Stomach (tissue), 8 donors: ENCODE measurements at regions not wholly inside any gene's neighbourhood (a gene's known extent, or its start where the extent isn't known, plus 50 kb on each side); places are given as distances from the start of the nearest gene placed in this dataset.

Experiments
- DNase-seq, 2 donors: peaks; one replicate each; pipeline versions ENCODE4 v3.0.0 to v3.0.0-alpha.2; 2013 to 2019
- H3K27ac ChIP-seq, 5 donors: fragments of 200-600 bp in 4 of 5; sonication (generic) in 4 of 5; one replicate each; pipeline ENCODE4 v1.5.1; 2013 to 2019; ENCODE audit warnings: mild to moderate bottlenecking in 1 of 5, moderate library complexity in 1 of 5
- H3K27me3 ChIP-seq, 3 donors: fragments of 200-600 bp; sonication (generic); one replicate each; pipeline ENCODE4 v1.5.1; 2017 to 2019; ENCODE audit warnings: mixed run types in 1 of 3
- H3K36me3 ChIP-seq, 4 donors: fragments of 200-600 bp; sonication (generic); 1 replicate in 3 of 4; 2 replicates in 1 of 4; pipeline ENCODE4 v1.5.1; 2016 to 2019
- H3K4me1 ChIP-seq, 4 donors: fragments of 200-600 bp; sonication (generic); one replicate each; pipeline ENCODE4 v1.5.1; 2016 to 2019
- H3K4me3 ChIP-seq, 4 donors: fragments of 200-600 bp; sonication (generic) in 3 of 4; one replicate each; pipeline ENCODE4 v1.5.1; 2016 to 2019; ENCODE audit warnings: mild to moderate bottlenecking in 1 of 4
- H3K9me3 ChIP-seq, 4 donors: fragments of 200-600 bp; sonication (generic); one replicate each; pipeline ENCODE4 v1.5.1; 2016 to 2019
- EP300 ChIP-seq: sonication (generic); formaldehyde crosslinking; IDR thresholded peaks from one replicate; pipeline ENCODE4 v1.6.1; 2017; ENCODE audit warnings: antibody characterized with exemption
- POLR2A ChIP-seq, 4 donors: fragments of 450-650 bp; IDR thresholded peaks; one replicate each; pipeline ENCODE4 v1.6.1; 2016; ENCODE audit warnings: antibody characterized with exemption in 4 of 4, control low read depth in 2 of 4, mild to moderate bottlenecking in 1 of 4, moderate library complexity in 1 of 4
- POLR2AphosphoS5 ChIP-seq, 3 donors: sonication (generic); formaldehyde crosslinking; IDR thresholded peaks; one replicate each; pipeline ENCODE4 v1.6.1; 2016; ENCODE audit warnings: antibody characterized with exemption in 3 of 3
- WGBS, 5 donors: extraction: QIAGEN DNeasy Blood & Tissue Kit in 3 of 5; methylation state at CpG; one replicate each; pipeline versions ENCODE4 v1.1.5 to v1.1.7; 2013 to 2018; 5-methylcytosine and 5-hydroxymethylcytosine counted together
- intact Hi-C: fragments of 100-400 bp; cut with DNase I; formaldehyde crosslinking; loops from one replicate; pipeline ENCODE4 v1.15.1; 2023; ENCODE audit warnings: low total_unique reads
- TF ChIP-seq, protein P1 (sequence below), 7 experiments: fragments of 450-650 bp in 4 of 7; fragments of 200-600 bp in 3 of 7; sonication (generic) in 3 of 7; IDR thresholded peaks; one replicate each; pipeline ENCODE4 v1.5.1; 2016 to 2019; ENCODE audit warnings: antibody characterized with exemption in 7 of 7, control low read depth in 2 of 7, mild to moderate bottlenecking in 1 of 7
- donor health status: healthy with polysubstance abuse.
- donor health status: Bipolar disorder and iron deficiency.
- donor health status: healthy.

DNA sequence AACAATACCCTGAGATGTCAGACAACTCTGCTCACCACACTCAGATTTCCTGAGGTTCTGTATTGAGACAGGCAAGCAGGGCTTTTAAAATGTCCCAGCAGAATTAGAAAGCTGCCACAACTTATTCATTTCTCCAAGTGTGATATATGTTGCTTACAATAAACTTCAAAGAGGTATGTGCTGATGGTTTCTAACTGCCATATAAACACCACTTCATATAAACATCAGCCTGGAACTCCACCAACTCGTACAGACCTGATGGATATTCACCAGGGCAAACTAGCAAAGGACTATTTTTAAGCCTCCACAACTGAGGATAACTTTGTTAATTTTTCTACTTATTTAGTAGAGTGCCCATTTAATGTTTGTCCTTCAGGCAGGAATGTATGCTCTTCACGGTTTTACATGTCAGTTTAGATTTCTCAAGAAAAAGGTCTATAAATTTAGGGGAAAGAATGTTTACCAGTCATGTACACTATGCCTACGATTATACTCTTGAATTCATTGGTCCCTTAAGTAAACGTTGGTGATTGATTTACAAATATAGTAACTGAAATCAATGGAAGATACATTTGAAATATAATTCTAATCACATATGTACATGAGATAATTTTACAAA, 109.6 kb upstream of the ABI3BP start:
- Histone ChIP-seq H3K36me3 (no peaks in the 10 kb centered on the region), H3K27me3 (no peaks in the 10 kb centered on the region), H3K4me1 (peaks cover 0 to 7% (median 0%) of the 10 kb centered on the region in 4 donors), H3K27ac (no peak overlapping the region), H3K4me3 (no peak overlapping the region), H3K9me3 (peaks cover 0 to 3% (median 0%) of the 10 kb centered on the region in 4 donors)
- intact Hi-C loops, result no loop called here
- DNase-seq, result peak in 1 of 2 donors; percentile 62
- TF ChIP-seq POLR2A (IDR thresholded peaks at IDR 0.05) (no peak), POLR2AphosphoS5 (IDR thresholded peaks at IDR 0.05) (peak in 2 of 3 donors; percentile 12 to 60), EP300 (no peak)
- WGBS, 5 donors, result 13 to 25% (median 15%) methylated on average over 4 of the region's 4 CpGs

DNA sequence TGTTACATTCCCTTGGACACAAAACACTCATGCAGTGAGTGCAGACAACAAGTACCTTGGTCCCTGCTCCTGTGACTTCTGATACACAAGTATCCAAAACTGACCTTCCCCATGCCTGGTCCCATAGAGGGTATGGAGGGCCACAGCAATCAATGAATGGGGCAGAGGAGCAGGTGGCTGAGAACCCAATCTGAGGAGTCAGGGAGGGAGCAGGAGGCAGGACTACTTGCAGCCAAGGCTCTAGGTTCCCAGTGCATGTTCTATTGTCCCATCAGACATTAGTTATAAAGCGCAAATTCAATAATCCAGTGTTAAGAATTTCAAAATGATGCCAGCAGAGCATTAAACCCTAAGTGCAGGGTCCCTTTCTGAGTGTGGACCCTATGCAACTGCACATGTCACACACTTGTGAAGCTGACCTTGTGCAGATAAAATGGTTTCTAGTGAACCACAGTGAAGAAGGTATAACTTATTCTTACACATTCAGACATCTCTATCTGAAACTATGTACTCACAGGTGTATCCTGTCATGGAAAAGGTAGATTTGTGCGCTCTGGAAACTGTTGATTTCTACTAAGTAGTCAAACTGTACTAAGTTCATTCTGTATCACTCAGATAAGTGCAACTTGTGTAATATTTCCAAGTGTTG, 107.3 kb upstream of the ABI3BP start:
- peaks cover 0 to 7% (median 0%) of the 10 kb centered on the region in 4 donors for H3K4me1 ChIP-seq
- intact Hi-C loops, result no loop called here
- TF ChIP-seq POLR2A (IDR thresholded peaks at IDR 0.05), result no peak
- TF ChIP-seq, protein P1, sequence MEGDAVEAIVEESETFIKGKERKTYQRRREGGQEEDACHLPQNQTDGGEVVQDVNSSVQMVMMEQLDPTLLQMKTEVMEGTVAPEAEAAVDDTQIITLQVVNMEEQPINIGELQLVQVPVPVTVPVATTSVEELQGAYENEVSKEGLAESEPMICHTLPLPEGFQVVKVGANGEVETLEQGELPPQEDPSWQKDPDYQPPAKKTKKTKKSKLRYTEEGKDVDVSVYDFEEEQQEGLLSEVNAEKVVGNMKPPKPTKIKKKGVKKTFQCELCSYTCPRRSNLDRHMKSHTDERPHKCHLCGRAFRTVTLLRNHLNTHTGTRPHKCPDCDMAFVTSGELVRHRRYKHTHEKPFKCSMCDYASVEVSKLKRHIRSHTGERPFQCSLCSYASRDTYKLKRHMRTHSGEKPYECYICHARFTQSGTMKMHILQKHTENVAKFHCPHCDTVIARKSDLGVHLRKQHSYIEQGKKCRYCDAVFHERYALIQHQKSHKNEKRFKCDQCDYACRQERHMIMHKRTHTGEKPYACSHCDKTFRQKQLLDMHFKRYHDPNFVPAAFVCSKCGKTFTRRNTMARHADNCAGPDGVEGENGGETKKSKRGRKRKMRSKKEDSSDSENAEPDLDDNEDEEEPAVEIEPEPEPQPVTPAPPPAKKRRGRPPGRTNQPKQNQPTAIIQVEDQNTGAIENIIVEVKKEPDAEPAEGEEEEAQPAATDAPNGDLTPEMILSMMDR (IDR thresholded peaks at IDR 0.05), result no peak
- TF ChIP-seq EP300, result no peak
- TF ChIP-seq POLR2AphosphoS5 (IDR thresholded peaks at IDR 0.05), result no peak
- H3K27ac ChIP-seq, result no peak overlapping the region
- H3K27me3 ChIP-seq, result no peaks in the 10 kb centered on the region
- H3K36me3 ChIP-seq, result no peaks in the 10 kb centered on the region
- 36 to 82% (median 45%) methylated on average over 2 of the region's 2 CpGs for WGBS, 5 donors
- no peaks in the 10 kb centered on the region for H3K9me3 ChIP-seq
- no peak for DNase-seq
- no peak overlapping the region for H3K4me3 ChIP-seq

DNA sequence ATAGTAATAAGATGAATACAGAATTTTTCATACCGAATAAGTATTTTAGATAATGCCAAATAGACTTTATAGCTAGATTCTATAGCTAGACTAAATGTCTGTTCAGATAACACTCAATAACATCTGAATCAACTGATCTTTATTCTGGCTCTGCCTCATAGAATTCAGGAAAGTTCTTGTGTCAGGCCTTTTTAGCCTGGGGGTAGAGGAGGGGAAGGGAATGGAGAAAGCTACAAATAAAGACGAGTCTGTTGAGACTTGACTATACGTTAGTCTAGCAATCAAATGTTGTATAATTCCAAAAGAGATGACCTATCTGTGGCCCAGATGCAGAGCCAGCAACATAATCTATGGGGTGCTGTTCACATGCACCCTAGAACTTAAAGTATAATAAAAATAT, 106.6 kb upstream of the ABI3BP start:
- Histone ChIP-seq H3K4me1 (peaks cover 0 to 7% (median 0%) of the 10 kb centered on the region in 4 donors), H3K27me3 (no peaks in the 10 kb centered on the region), H3K36me3 (no peaks in the 10 kb centered on the region), H3K27ac (no peak overlapping the region), H3K4me3 (no peak overlapping the region), H3K9me3 (no peaks in the 10 kb centered on the region)
- intact Hi-C loops, result no loop called here
- no peak for DNase-seq
- WGBS, 5 donors, result 79 to 93% (median 90%) methylated on average over 3 of the region's 3 CpGs
- TF ChIP-seq EP300 (no peak), POLR2AphosphoS5 (IDR thresholded peaks at IDR 0.05) (no peak), POLR2A (IDR thresholded peaks at IDR 0.05) (no peak)
- TF ChIP-seq, protein P1 (IDR thresholded peaks at IDR 0.05), result no peak

DNA sequence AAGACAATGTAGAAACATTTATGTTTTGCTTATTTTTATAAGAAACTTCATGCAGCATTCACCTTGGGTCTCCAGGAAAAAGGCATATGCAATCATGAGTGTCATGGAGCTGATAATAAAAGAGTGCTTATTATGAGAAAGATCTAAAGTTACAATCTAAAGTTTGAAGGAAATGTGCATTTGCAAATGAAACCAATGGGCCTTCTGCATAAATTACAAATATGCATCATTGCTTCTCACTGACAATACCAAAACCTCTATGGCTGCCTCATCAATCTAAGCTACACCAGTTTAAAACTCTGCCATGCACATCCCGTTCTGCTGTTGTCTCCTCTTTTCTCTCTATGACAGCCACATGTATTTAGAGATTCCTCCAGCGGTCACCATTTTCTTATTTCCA, 103.2 kb upstream of the ABI3BP start:
- no peaks in the 10 kb centered on the region for H3K27me3 ChIP-seq
- no peak overlapping the region for H3K27ac ChIP-seq
- H3K36me3 ChIP-seq, result no peaks in the 10 kb centered on the region
- no peak for TF ChIP-seq POLR2AphosphoS5 (IDR thresholded peaks at IDR 0.05)
- no peak for TF ChIP-seq POLR2A (IDR thresholded peaks at IDR 0.05)
- TF ChIP-seq EP300, result no peak
- TF ChIP-seq, protein P1 (IDR thresholded peaks at IDR 0.05), result no peak
- intact Hi-C loops, result no loop called here
- WGBS, 5 donors, result 83 to 94% (median 92%) methylated on average over 2 of the region's 2 CpGs
- H3K4me3 ChIP-seq, result no peak overlapping the region
- H3K4me1 ChIP-seq, result no peaks in the 10 kb centered on the region
- no peaks in the 10 kb centered on the region for H3K9me3 ChIP-seq
- DNase-seq, result no peak
